Body of pancreas (tissue), 4 donors: ENCODE measurements at regions not wholly inside any gene's neighbourhood (a gene's known extent, or its start where the extent isn't known, plus 50 kb on each side); places are given as distances from the start of the nearest gene placed in this dataset.

Source experiments
- ATAC-seq: fragments of 150-250 bp; one replicate; pipeline ENCODE4 v1.9.1; 2016
- DNase-seq, 4 donors: peaks; one replicate each; pipeline ENCODE4 v3.0.0-alpha.2; 2019
- H3K27ac ChIP-seq, 4 donors: fragments of 200-600 bp; sonication (generic); 1 replicate in 3 of 4; 2 replicates in 1 of 4; pipeline versions ENCODE4 v1.5.1 to v1.6.1; 2016 to 2019; ENCODE audit warnings: mild to moderate bottlenecking in 1 of 4, mixed read lengths in 1 of 4, moderate library complexity in 1 of 4
- H3K27me3 ChIP-seq, 2 donors: fragments of 200-600 bp; sonication (generic); one replicate each; pipeline ENCODE4 v1.6.0; 2016; ENCODE audit warnings: mild to moderate bottlenecking in 1 of 2
- H3K36me3 ChIP-seq, 2 donors: fragments of 200-600 bp; sonication (generic); replicated peaks in 1 of 2; 2 replicates each; pipeline ENCODE4 v1.5.1; 2016; ENCODE audit warnings: low read depth in 2 of 2; ENCODE audit not compliant: insufficient read depth in 1 of 2
- H3K4me1 ChIP-seq: fragments of 200-600 bp; sonication (generic); one replicate; pipeline ENCODE4 v1.6.0; 2016
- H3K4me3 ChIP-seq, 2 donors: fragments of 200-600 bp; sonication (generic); 1 replicate in 1 of 2; 2 replicates in 1 of 2; pipeline ENCODE4 v1.5.1; 2016 to 2019
- H3K9me3 ChIP-seq, 3 donors: fragments of 200-600 bp; sonication (generic); 1 replicate in 2 of 3; 2 replicates in 1 of 3; pipeline ENCODE4 v1.5.1; 2016
- CTCF ChIP-seq, 7 experiments: fragments of 450-650 bp in 4 of 7; fragments of 200-600 bp in 3 of 7; sonication (generic) in 3 of 7; IDR thresholded peaks; one replicate each; pipeline ENCODE4 v1.5.1; 2016 to 2019; ENCODE audit warnings: antibody characterized with exemption in 7 of 7
- POLR2A ChIP-seq, 3 donors: fragments of 450-650 bp; IDR thresholded peaks; one replicate each; pipeline ENCODE4 v1.6.1; 2016; ENCODE audit warnings: antibody characterized with exemption in 3 of 3, mild to moderate bottlenecking in 2 of 3
- WGBS, 2 donors: methylation state at CpG; one replicate each; pipeline ENCODE4 v1.1.5; 2017; 5-methylcytosine and 5-hydroxymethylcytosine counted together
- intact Hi-C: fragments of 100-400 bp; cut with DNase I; formaldehyde crosslinking; loops from one replicate; pipeline ENCODE4 v1.15.1; 2023

GRCh38 chr21:18142655-18143054, 102.0 kb upstream of the CHODL start:
- Histone ChIP-seq H3K9me3 (no peaks in the 10 kb centered on the region), H3K27ac (no peak overlapping the region), H3K4me1 (no peaks in the 10 kb centered on the region), H3K27me3 (no peaks in the 10 kb centered on the region), H3K36me3 (no peaks in the 10 kb centered on the region), H3K4me3 (no peak overlapping the region)
- ATAC-seq (no peak), DNase-seq (no peak)
- intact Hi-C loops: no loop called here
- TF ChIP-seq CTCF (IDR thresholded peaks at IDR 0.05): no peak
- TF ChIP-seq POLR2A (IDR thresholded peaks at IDR 0.05): no peak

GRCh38 chr21:18138507-18138906, 106.1 kb upstream of the CHODL start:
- Histone ChIP-seq H3K4me3 (no peak overlapping the region), H3K27ac (no peak overlapping the region), H3K27me3 (no peaks in the 10 kb centered on the region), H3K9me3 (no peaks in the 10 kb centered on the region), H3K36me3 (no peaks in the 10 kb centered on the region), H3K4me1 (no peaks in the 10 kb centered on the region)
- intact Hi-C loops: no loop called here
- no peak for TF ChIP-seq POLR2A (IDR thresholded peaks at IDR 0.05)
- no peak for TF ChIP-seq CTCF (IDR thresholded peaks at IDR 0.05)
- DNase-seq (no peak), ATAC-seq (no peak)
- 37 to 39% methylated on average over 3 of the region's 3 CpGs for WGBS, 2 donors

- H3K9me3 ChIP-seq: no peaks in the 10 kb centered on the region
- intact Hi-C loops: no loop called here
- no peak overlapping the region for H3K27ac ChIP-seq
- no peak for DNase-seq
- no peak for ATAC-seq
- H3K27me3 ChIP-seq: no peaks in the 10 kb centered on the region
- no peak for TF ChIP-seq POLR2A (IDR thresholded peaks at IDR 0.05)
- TF ChIP-seq CTCF (IDR thresholded peaks at IDR 0.05): no peak
- 29% methylated on average over 1 of the region's 1 CpG for WGBS, 2 donors
- H3K4me1 ChIP-seq: no peaks in the 10 kb centered on the region
- no peak overlapping the region for H3K4me3 ChIP-seq
- H3K36me3 ChIP-seq: no peaks in the 10 kb centered on the region
Observed at GRCh38 chr21:18129526-18129925, 115.1 kb upstream of the CHODL start.

GRCh38 chr21:18118566-18118965, 126.1 kb upstream of the CHODL start:
- Histone ChIP-seq H3K4me1 (no peaks in the 10 kb centered on the region), H3K36me3 (no peaks in the 10 kb centered on the region), H3K27me3 (no peaks in the 10 kb centered on the region), H3K9me3 (no peaks in the 10 kb centered on the region), H3K27ac (no peak overlapping the region), H3K4me3 (no peak overlapping the region)
- ATAC-seq (no peak), DNase-seq (no peak)
- intact Hi-C loops: no loop called here
- WGBS, 2 donors: 29 to 33% methylated on average over 1 of the region's 1 CpG
- TF ChIP-seq CTCF (IDR thresholded peaks at IDR 0.05) (no peak), POLR2A (IDR thresholded peaks at IDR 0.05) (no peak)

GRCh38 chr21:18117176-18117575, 127.5 kb upstream of the CHODL start:
- DNase-seq (no peak), ATAC-seq (no peak)
- WGBS, 2 donors: 10 to 12% methylated on average over 1 of the region's 1 CpG
- Histone ChIP-seq H3K4me1 (no peaks in the 10 kb centered on the region), H3K9me3 (no peaks in the 10 kb centered on the region), H3K4me3 (no peak overlapping the region), H3K27me3 (no peaks in the 10 kb centered on the region), H3K36me3 (no peaks in the 10 kb centered on the region), H3K27ac (no peak overlapping the region)
- TF ChIP-seq POLR2A (IDR thresholded peaks at IDR 0.05): no peak
- TF ChIP-seq CTCF (IDR thresholded peaks at IDR 0.05): no peak
- intact Hi-C loops: no loop called here
